GM21381 (cell line): ENCODE measurements at regions not wholly inside any gene's neighbourhood (a gene's known extent, or its start where the extent isn't known, plus 50 kb on each side); places are given as distances from the start of the nearest gene placed in this dataset.

ENCODE experiments used
- ATAC-seq: cut with Tn5 transposase; IDR thresholded peaks from one replicate; pipeline ENCODE4 v1.9.1; 2021; ENCODE audit warnings: mild to moderate bottlenecking, moderate library complexity; ENCODE audit not compliant: unreplicated experiment

- no peak for ATAC-seq
These were observed 53.8 kb downstream of the ADM start for GRCh38 chr11:10358696-10359095.

- no peak for ATAC-seq
These were observed 54.3 kb downstream of the ADM start for GRCh38 chr11:10359171-10359570.

GRCh38 chr11:10360835-10361234, 56.0 kb downstream of the ADM start:
- ATAC-seq = no peak

GRCh38 chr11:10365045-10365444, 60.2 kb downstream of the ADM start:
- ATAC-seq = no peak

- ATAC-seq = peak; percentile 91
These were observed 61.9 kb downstream of the ADM start for GRCh38 chr11:10366568-10367331.

- ATAC-seq = no peak
These were observed 67.2 kb downstream of the ADM start for GRCh38 chr11:10371926-10372641.

- ATAC-seq = no peak
These were observed 68.5 kb downstream of the ADM start for GRCh38 chr11:10373340-10373739.

- no peak for ATAC-seq
These were observed 69.1 kb downstream of the ADM start for GRCh38 chr11:10373929-10374328.

GRCh38 chr11:10374386-10374785, 69.5 kb downstream of the ADM start:
- no peak for ATAC-seq

GRCh38 chr11:10375280-10375971, 70.6 kb downstream of the ADM start:
- ATAC-seq = no peak

GRCh38 chr11:10376061-10376460, 71.2 kb downstream of the ADM start:
- ATAC-seq = no peak

- ATAC-seq = no peak
These were observed 72.3 kb downstream of the ADM start for GRCh38 chr11:10377183-10377582.

- ATAC-seq = no peak
These were observed 73.5 kb downstream of the ADM start for GRCh38 chr11:10378362-10378761.

GRCh38 chr11:10379022-10379421, 74.1 kb downstream of the ADM start:
- no peak for ATAC-seq

- no peak for ATAC-seq
These were observed 74.6 kb downstream of the ADM start for GRCh38 chr11:10379426-10379825.

- ATAC-seq = no peak
These were observed 75.0 kb upstream of the AMPD3 start for GRCh38 chr11:10379871-10380568.

GRCh38 chr11:10380921-10381320, 74.1 kb upstream of the AMPD3 start:
- no peak for ATAC-seq

- no peak for ATAC-seq
These were observed 73.3 kb upstream of the AMPD3 start for GRCh38 chr11:10381736-10382135.

GRCh38 chr11:10382518-10382917, 72.5 kb upstream of the AMPD3 start:
- ATAC-seq = no peak

- ATAC-seq = no peak
These were observed 69.4 kb upstream of the AMPD3 start for GRCh38 chr11:10385696-10386095.

GRCh38 chr11:10386361-10386760, 68.7 kb upstream of the AMPD3 start:
- ATAC-seq = no peak
